A549 (cell line): ENCODE measurements at regions not wholly inside any gene's neighbourhood (a gene's known extent, or its start where the extent isn't known, plus 50 kb on each side); places are given as distances from the start of the nearest gene placed in this dataset.

Experiments used
- ATAC-seq, 2 experiments: fragments of 200-7000 bp in 1 of 2; fragments of >200 bp in 1 of 2; cut with Nextera tagmentation in 1 of 2; cut with Tn5 transposase in 1 of 2; 3 replicates each; pipeline versions ENCODE4 v1.8.0 to v1.9.1; 2018 to 2020; ENCODE audit warnings: mild to moderate bottlenecking in 1 of 2, moderate library complexity in 1 of 2
- CTCF ChIA-PET: fragments of 300-600 bp; sonication (Branson Sonifier 250); formaldehyde crosslinking; extraction: SDS; loops from one replicate; lab custom pipeline; 2021; ENCODE audit warnings: antibody characterized with exemption, inconsistent platforms; lab: Yijun Ruan, JAX
- POLR2A ChIA-PET: fragments of 350-600 bp; formaldehyde crosslinking; extraction: SDS; loops from one replicate; lab custom pipeline; 2021; ENCODE audit warnings: antibody characterized with exemption, inconsistent platforms; lab: Yijun Ruan, JAX
- DNase-seq, 2 experiments: peaks; one replicate each; pipeline versions ENCODE4 v3.0.0 to v3.0.0-alpha.2; 2011 to 2016; ENCODE audit warnings: low read depth in 1 of 2, low spot score in 1 of 2
- FAIRE-seq: peaks from 2 replicates; lab custom pipeline; 2011; peaks lifted over from hg19 to GRCh38; lab: Jason Lieb, UNC
- H3K27ac ChIP-seq, 2 experiments: fragments of >200 bp; sonication (Bioruptor Twin); formaldehyde crosslinking; 3 replicates each; pipeline ENCODE4 v1.5.1; 2016 to 2017
- H3K4me1 ChIP-seq: fragments of >200 bp; sonication (Bioruptor Twin); formaldehyde crosslinking; 3 replicates; pipeline ENCODE4 v1.6.1; 2016
- H3K4me2 ChIP-seq: fragments of >200 bp; sonication (Bioruptor Twin); formaldehyde crosslinking; 3 replicates; pipeline ENCODE4 v1.6.1; 2016
- H3K4me3 ChIP-seq: fragments of >200 bp; sonication (Bioruptor Twin); formaldehyde crosslinking; 3 replicates; pipeline ENCODE4 v1.5.1; 2016
- H3K9me3 ChIP-seq: fragments of >200 bp; sonication (Bioruptor Twin); formaldehyde crosslinking; 3 replicates; pipeline ENCODE4 v1.6.1; 2016
- CBX8 ChIP-seq: fragments of 200-600 bp; sonication (generic); IDR thresholded peaks from 2 replicates; pipeline ENCODE4 v1.6.1; 2016
- CHD2 ChIP-seq: fragments of 150-350 bp; IDR thresholded peaks from 2 replicates; pipeline ENCODE4 v1.6.1; 2014; ENCODE audit warnings: low read length; ENCODE audit not compliant: partially characterized antibody
- CHD4 ChIP-seq: fragments of 200-600 bp; sonication (generic); IDR thresholded peaks from 2 replicates; pipeline ENCODE4 v1.6.1; 2016; ENCODE audit warnings: antibody characterized with exemption, mild to moderate bottlenecking, borderline replicate concordance
- EHMT2 ChIP-seq: fragments of 200-600 bp; sonication (generic); IDR thresholded peaks from 2 replicates; pipeline ENCODE4 v1.6.1; 2016; ENCODE audit warnings: antibody characterized with exemption, low read depth, mild to moderate bottlenecking, moderate library complexity
- ESRRA ChIP-seq: fragments of 150-350 bp; IDR thresholded peaks from 2 replicates; pipeline ENCODE4 v1.6.1; 2014; ENCODE audit warnings: mild to moderate bottlenecking, low read length, borderline replicate concordance
- FOSB ChIP-seq: fragments of 250-450 bp; sonication (Bioruptor Pico); IDR thresholded peaks from 2 replicates; pipeline ENCODE4 v1.5.0; 2020; ENCODE audit warnings: mild to moderate bottlenecking, moderate library complexity
- FOXS1 ChIP-seq: fragments of 250-450 bp; sonication (Bioruptor Pico); IDR thresholded peaks from 2 replicates; pipeline ENCODE4 v1.5.0; 2020; ENCODE audit warnings: mild to moderate bottlenecking, moderate library complexity
- HDAC2 ChIP-seq: fragments of 200-600 bp; sonication (generic); IDR thresholded peaks from 2 replicates; pipeline ENCODE4 v1.6.1; 2016
- JUNB ChIP-seq: fragments of >200 bp; sonication (Bioruptor Twin); formaldehyde crosslinking; IDR thresholded peaks from 2 replicates; pipeline ENCODE4 v1.6.1; 2016
- KDM5A ChIP-seq: fragments of 200-600 bp; sonication (generic); IDR thresholded peaks from 2 replicates; pipeline ENCODE4 v1.6.1; 2016; ENCODE audit warnings: antibody characterized with exemption, mild to moderate bottlenecking
- NFE2L2 ChIP-seq: fragments of 150-350 bp; conservative IDR thresholded peaks from 2 replicates; pipeline ENCODE4 v1.6.1; 2014; ENCODE audit warnings: low read length
- POLR2AphosphoS2 ChIP-seq: conservative IDR thresholded peaks from 2 replicates; pipeline ENCODE4 v1.6.1; 2012; ENCODE audit warnings: low read length, improper control_type of control experiment, inconsistent platforms
- RAD21 ChIP-seq, 2 experiments: fragments of >200 bp in 1 of 2; sonication (Bioruptor Twin) in 1 of 2; formaldehyde crosslinking in 1 of 2; IDR thresholded peaks in 1 of 2; conservative IDR thresholded peaks in 1 of 2; 2 replicates in 1 of 2; 3 replicates in 1 of 2; pipeline ENCODE4 v1.6.1; 2012 to 2018; ENCODE audit warnings: inconsistent platforms in 1 of 2
- TP53 ChIP-seq: fragments of 250-450 bp; sonication (Bioruptor Pico); IDR thresholded peaks from 2 replicates; pipeline ENCODE4 v1.5.0; 2021; ENCODE audit warnings: mild to moderate bottlenecking, moderate library complexity
- ZC3H11A ChIP-seq: fragments of 450-650 bp; IDR thresholded peaks from 2 replicates; pipeline ENCODE4 v1.6.1; 2014; ENCODE audit warnings: antibody characterized with exemption, mild to moderate bottlenecking
- ZFP36 ChIP-seq: fragments of 450-650 bp; IDR thresholded peaks from 2 replicates; pipeline ENCODE4 v1.6.1; 2014; ENCODE audit warnings: borderline replicate concordance; ENCODE audit not compliant: partially characterized antibody
- ZNF302 ChIP-seq: fragments of 250-450 bp; sonication (Bioruptor Pico); IDR thresholded peaks from 2 replicates; pipeline ENCODE4 v1.9.0; 2021; ENCODE audit warnings: inconsistent platforms, mild to moderate bottlenecking, moderate library complexity
- WGBS: methylation state at CpG from one replicate; pipeline ENCODE4 v1.1.6; 2017; ENCODE audit errors: missing lambda C conversion rate; 5-methylcytosine and 5-hydroxymethylcytosine counted together
- TF ChIP-seq, protein P1 (sequence below): IDR thresholded peaks from 2 replicates; pipeline ENCODE4 v1.6.1; 2012; ENCODE audit warnings: low read depth, borderline replicate concordance
- TF ChIP-seq, protein P2 (sequence below): fragments of >200 bp; sonication (Bioruptor Twin); formaldehyde crosslinking; IDR thresholded peaks from 3 replicates; pipeline ENCODE4 v1.6.1; 2016
- TF ChIP-seq, protein P3 (sequence below): fragments of 200-600 bp; sonication (generic); IDR thresholded peaks from 2 replicates; pipeline ENCODE4 v1.6.1; 2016; ENCODE audit warnings: antibody characterized with exemption, mild to moderate bottlenecking, moderate library complexity
- TF ChIP-seq, protein P4 (sequence below): fragments of 450-650 bp; IDR thresholded peaks from 2 replicates; pipeline ENCODE4 v1.6.1; 2014; ENCODE audit warnings: antibody characterized with exemption

DNA sequence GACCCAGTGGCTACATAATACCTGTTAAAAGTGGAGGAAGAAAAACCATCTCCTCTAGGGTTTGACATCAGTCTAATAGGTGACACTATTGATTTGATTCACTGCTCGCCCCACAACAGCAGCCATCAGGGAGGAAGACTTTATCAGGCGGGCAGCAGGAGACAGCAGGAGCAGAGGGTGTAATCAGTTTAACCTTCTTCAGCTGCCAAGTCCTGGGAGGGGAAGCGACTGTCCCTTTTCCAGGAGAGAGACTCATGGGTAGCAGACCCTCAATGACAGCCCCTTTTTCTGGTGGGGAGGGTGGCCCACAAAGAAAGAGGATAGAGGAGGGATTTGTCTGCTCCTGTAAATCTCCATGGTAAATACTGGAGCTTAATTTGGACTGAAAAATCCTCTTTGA is 291.8 kb downstream of the HAPSTR1 start:
- ATAC-seq (no peak), DNase-seq (no peak), FAIRE-seq (no peak)
- H3K9me3 ChIP-seq, result no peaks in the 10 kb centered on the region
- no peak overlapping the region for H3K4me3 ChIP-seq
- H3K27ac ChIP-seq, result no peak overlapping the region
- H3K4me2 ChIP-seq, result no peak overlapping the region
- TF ChIP-seq, protein P1, sequence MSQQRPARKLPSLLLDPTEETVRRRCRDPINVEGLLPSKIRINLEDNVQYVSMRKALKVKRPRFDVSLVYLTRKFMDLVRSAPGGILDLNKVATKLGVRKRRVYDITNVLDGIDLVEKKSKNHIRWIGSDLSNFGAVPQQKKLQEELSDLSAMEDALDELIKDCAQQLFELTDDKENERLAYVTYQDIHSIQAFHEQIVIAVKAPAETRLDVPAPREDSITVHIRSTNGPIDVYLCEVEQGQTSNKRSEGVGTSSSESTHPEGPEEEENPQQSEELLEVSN, result no peak
- TF ChIP-seq ZFP36 (no peak), POLR2AphosphoS2 (no peak), RAD21 (conservative IDR thresholded peaks at IDR 0.05 in 1 of 2, IDR thresholded peaks at IDR 0.05 in 1 of 2) (no peak), FOSB (CRISPR knock-in tag) (no peak), NFE2L2 (no peak), CHD2 (no peak), JUNB (no peak), HDAC2 (no peak)
- TF ChIP-seq, protein P2, sequence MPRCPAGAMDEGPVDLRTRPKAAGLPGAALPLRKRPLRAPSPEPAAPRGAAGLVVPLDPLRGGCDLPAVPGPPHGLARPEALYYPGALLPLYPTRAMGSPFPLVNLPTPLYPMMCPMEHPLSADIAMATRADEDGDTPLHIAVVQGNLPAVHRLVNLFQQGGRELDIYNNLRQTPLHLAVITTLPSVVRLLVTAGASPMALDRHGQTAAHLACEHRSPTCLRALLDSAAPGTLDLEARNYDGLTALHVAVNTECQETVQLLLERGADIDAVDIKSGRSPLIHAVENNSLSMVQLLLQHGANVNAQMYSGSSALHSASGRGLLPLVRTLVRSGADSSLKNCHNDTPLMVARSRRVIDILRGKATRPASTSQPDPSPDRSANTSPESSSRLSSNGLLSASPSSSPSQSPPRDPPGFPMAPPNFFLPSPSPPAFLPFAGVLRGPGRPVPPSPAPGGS, result no peak
- TF ChIP-seq, protein P3, sequence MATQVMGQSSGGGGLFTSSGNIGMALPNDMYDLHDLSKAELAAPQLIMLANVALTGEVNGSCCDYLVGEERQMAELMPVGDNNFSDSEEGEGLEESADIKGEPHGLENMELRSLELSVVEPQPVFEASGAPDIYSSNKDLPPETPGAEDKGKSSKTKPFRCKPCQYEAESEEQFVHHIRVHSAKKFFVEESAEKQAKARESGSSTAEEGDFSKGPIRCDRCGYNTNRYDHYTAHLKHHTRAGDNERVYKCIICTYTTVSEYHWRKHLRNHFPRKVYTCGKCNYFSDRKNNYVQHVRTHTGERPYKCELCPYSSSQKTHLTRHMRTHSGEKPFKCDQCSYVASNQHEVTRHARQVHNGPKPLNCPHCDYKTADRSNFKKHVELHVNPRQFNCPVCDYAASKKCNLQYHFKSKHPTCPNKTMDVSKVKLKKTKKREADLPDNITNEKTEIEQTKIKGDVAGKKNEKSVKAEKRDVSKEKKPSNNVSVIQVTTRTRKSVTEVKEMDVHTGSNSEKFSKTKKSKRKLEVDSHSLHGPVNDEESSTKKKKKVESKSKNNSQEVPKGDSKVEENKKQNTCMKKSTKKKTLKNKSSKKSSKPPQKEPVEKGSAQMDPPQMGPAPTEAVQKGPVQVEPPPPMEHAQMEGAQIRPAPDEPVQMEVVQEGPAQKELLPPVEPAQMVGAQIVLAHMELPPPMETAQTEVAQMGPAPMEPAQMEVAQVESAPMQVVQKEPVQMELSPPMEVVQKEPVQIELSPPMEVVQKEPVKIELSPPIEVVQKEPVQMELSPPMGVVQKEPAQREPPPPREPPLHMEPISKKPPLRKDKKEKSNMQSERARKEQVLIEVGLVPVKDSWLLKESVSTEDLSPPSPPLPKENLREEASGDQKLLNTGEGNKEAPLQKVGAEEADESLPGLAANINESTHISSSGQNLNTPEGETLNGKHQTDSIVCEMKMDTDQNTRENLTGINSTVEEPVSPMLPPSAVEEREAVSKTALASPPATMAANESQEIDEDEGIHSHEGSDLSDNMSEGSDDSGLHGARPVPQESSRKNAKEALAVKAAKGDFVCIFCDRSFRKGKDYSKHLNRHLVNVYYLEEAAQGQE, result no peak
- TF ChIP-seq, protein P4, sequence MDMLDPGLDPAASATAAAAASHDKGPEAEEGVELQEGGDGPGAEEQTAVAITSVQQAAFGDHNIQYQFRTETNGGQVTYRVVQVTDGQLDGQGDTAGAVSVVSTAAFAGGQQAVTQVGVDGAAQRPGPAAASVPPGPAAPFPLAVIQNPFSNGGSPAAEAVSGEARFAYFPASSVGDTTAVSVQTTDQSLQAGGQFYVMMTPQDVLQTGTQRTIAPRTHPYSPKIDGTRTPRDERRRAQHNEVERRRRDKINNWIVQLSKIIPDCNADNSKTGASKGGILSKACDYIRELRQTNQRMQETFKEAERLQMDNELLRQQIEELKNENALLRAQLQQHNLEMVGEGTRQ, result no peak
- ChIA-PET POLR2A (no interaction called here), CTCF (no interaction called here)
- 0% methylated on average over 3 of the region's 3 CpGs for WGBS
- no peaks in the 10 kb centered on the region for H3K4me1 ChIP-seq

DNA sequence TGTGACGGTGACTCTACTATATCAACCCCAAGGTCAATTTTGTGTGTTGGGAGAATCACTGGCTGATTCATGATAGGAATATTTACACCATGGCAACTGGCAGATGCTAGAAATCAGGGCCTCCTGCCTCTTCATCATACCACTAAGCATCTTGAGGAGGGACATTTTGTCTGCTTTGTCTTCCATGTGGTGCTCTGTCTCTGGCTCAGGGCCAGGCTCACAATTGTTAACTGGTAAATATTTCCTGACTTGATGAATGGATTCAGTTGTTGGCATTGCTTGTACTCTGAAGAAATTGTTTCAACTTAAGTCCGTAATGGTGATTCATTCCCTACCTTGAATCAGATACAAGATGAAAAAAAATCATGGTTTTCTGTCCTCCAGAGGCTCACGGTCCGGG is 292.7 kb downstream of the HAPSTR1 start:
- POLR2A ChIA-PET, result no interaction called here

More for the DNA sequence above, 292.7 kb downstream of the HAPSTR1 start:
- Histone ChIP-seq H3K4me2 (no peak overlapping the region), H3K27ac (no peak overlapping the region), H3K9me3 (no peaks in the 10 kb centered on the region), H3K4me3 (no peak overlapping the region)
- DNase-seq (no peak), FAIRE-seq (no peak), ATAC-seq (no peak)
- TF ChIP-seq ESRRA, result no peak
- no peak for TF ChIP-seq EHMT2
- no peak for TF ChIP-seq TP53 (CRISPR knock-in tag)
- TF ChIP-seq, protein P4, result no peak
- no peak for TF ChIP-seq ZC3H11A
- TF ChIP-seq ZNF302 (CRISPR knock-in tag), result no peak
- no peak for TF ChIP-seq CHD4
- no peak for TF ChIP-seq CBX8
- no peak for TF ChIP-seq FOXS1 (CRISPR knock-in tag)
- TF ChIP-seq KDM5A, result no peak
- no peak for TF ChIP-seq RAD21 (conservative IDR thresholded peaks at IDR 0.05 in 1 of 2, IDR thresholded peaks at IDR 0.05 in 1 of 2)
- TF ChIP-seq, all 56 proteins: peak for 0
- whole genome bisulfite sequencing, result 3% methylated on average over 4 of the region's 4 CpGs
- CTCF ChIA-PET, result no interaction called here
- no peaks in the 10 kb centered on the region for H3K4me1 ChIP-seq
